ENCODE measurements at regions not wholly inside any gene's neighbourhood (a gene's known extent, or its start where the extent isn't known, plus 50 kb on each side); places are given as distances from the start of the nearest gene placed in this dataset.

- no peak overlapping the region for H3K56ac ChIP-seq (ENCODE audit: insufficient read length, low read depth, low read length)
- TF ChIP-seq, protein P1, sequence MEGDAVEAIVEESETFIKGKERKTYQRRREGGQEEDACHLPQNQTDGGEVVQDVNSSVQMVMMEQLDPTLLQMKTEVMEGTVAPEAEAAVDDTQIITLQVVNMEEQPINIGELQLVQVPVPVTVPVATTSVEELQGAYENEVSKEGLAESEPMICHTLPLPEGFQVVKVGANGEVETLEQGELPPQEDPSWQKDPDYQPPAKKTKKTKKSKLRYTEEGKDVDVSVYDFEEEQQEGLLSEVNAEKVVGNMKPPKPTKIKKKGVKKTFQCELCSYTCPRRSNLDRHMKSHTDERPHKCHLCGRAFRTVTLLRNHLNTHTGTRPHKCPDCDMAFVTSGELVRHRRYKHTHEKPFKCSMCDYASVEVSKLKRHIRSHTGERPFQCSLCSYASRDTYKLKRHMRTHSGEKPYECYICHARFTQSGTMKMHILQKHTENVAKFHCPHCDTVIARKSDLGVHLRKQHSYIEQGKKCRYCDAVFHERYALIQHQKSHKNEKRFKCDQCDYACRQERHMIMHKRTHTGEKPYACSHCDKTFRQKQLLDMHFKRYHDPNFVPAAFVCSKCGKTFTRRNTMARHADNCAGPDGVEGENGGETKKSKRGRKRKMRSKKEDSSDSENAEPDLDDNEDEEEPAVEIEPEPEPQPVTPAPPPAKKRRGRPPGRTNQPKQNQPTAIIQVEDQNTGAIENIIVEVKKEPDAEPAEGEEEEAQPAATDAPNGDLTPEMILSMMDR (conservative IDR thresholded peaks at IDR 0.05) = no peak
- H3K27ac ChIP-seq (ENCODE audit: insufficient read length, low read depth, low read length) = no peak overlapping the region
- H3K4me1 Mint-ChIP-seq = no peaks in the 10 kb centered on the region
- H3K23ac ChIP-seq (ENCODE audit: insufficient read length, low read depth, low read length) = no peak overlapping the region
- no peaks in the 10 kb centered on the region for H3K4me1 ChIP-seq (ENCODE audit: insufficient read depth, low read length)
- no peak overlapping the region for H2BK20ac ChIP-seq (ENCODE audit: low read depth, low read length, poor library complexity, severe bottlenecking)
- H3K27me3 ChIP-seq (ENCODE audit: insufficient read depth, low read length) = no peaks in the 10 kb centered on the region
- H3K27me3 Mint-ChIP-seq (ENCODE audit: low read depth) = no peaks in the 10 kb centered on the region
- WGBS (ENCODE audit: extremely low coverage, insufficient read length, low lambda C conversion rate) = no CpG with 5 or more reads among the region's 4 CpGs
- H3K79me2 ChIP-seq (ENCODE audit: insufficient read depth, low read length) = no peaks in the 10 kb centered on the region
- no peak for DNase-seq
- H3K79me1 ChIP-seq (ENCODE audit: insufficient read depth, low read depth, low read length, poor library complexity, severe bottlenecking) = no peaks in the 10 kb centered on the region
- no peak overlapping the region for H3K27ac Mint-ChIP-seq
- no peaks in the 10 kb centered on the region; a peak in 1 of 7 replicates for H3K36me3 Mint-ChIP-seq (ENCODE audit: insufficient read depth in 1 of 3, low read depth in 3 of 3)
- no peak overlapping the region for H3K4ac ChIP-seq (ENCODE audit: low read depth, low read length)
- no peak overlapping the region for H4K5ac ChIP-seq (ENCODE audit: insufficient read length, low read depth, low read length)
- H3K14ac ChIP-seq (ENCODE audit: insufficient read depth, low read length) = no peak overlapping the region
- no peak overlapping the region for H3K9ac ChIP-seq (ENCODE audit: extremely low read depth, insufficient read length, low read length)
- H2BK5ac ChIP-seq (ENCODE audit: insufficient read length, low read length) = no peak overlapping the region
- H4K8ac ChIP-seq (replicated peaks; ENCODE audit: insufficient read length, low read depth, low read length) = no peak overlapping the region
- H3T11ph ChIP-seq (ENCODE audit: low read length) = no peak overlapping the region
- H2AK5ac ChIP-seq (ENCODE audit: insufficient read length, low read length) = no peak overlapping the region
- no peaks in the 10 kb centered on the region for H3K9me3 Mint-ChIP-seq
- no peak overlapping the region for H2BK120ac ChIP-seq (ENCODE audit: low read depth, low read length, poor library complexity, severe bottlenecking)
- no peak overlapping the region for H4K91ac ChIP-seq (ENCODE audit: insufficient read length, low read depth, low read length)
- no peaks in the 10 kb centered on the region for H3K9me3 ChIP-seq (ENCODE audit: control insufficient read depth, low read depth, low read length)
- H2AFZ ChIP-seq (ENCODE audit: low read length) = no peak overlapping the region
- no peak overlapping the region for H3K18ac ChIP-seq (ENCODE audit: insufficient read length, low read depth, low read length)
- no peak overlapping the region for H2BK12ac ChIP-seq (ENCODE audit: insufficient read length, low read depth, low read length)
- no peak overlapping the region for H3K4me3 Mint-ChIP-seq
- no peaks in the 10 kb centered on the region for H4K20me1 ChIP-seq (ENCODE audit: control insufficient read depth, insufficient read depth, insufficient read length)
- no peak overlapping the region for H3K4me2 ChIP-seq (ENCODE audit: insufficient read depth, insufficient read length, low read length)
- H2BK15ac ChIP-seq (ENCODE audit: low read depth, low read length) = no peak overlapping the region
- H3K23me2 ChIP-seq (ENCODE audit: insufficient read length, low read depth, low read length, poor library complexity, severe bottlenecking) = no peaks in the 10 kb centered on the region
Measured at GRCh38 chr1:74824497-74825107, 91.7 kb downstream of the TYW3 start.

All from H9 (cell line).